GM21717 (cell line): ENCODE measurements at regions not wholly inside any gene's neighbourhood (a gene's known extent, or its start where the extent isn't known, plus 50 kb on each side); places are given as distances from the start of the nearest gene placed in this dataset.
"Not testable (repeated sequence)": the region's sequence is repeated elsewhere in the genome, so short reads cannot be mapped to it uniquely, and the experiment has no call there.

ENCODE experiments used
- ATAC-seq: cut with Tn5 transposase; IDR thresholded peaks from one replicate; pipeline ENCODE4 v1.9.1; 2021; ENCODE audit warnings: mild to moderate bottlenecking, moderate library complexity; ENCODE audit not compliant: unreplicated experiment

DNA sequence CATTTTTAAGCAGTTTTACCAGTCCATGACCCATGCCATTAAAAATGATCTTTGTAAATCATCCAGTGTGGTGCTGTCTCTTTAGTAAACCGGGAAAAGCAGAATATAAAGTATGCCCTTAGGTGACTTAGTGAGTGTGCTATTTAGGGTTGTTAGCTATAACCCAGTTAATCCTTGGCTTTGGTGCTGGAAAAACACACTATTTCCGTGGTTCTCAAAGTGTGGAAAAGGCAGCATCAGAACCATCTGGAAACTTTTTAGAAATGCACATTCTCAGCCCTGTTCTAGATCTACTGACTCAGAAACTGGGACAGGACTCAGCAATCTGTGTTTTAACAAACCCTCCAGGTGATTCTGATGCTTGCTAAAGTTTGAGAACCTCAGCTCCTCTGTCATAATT lies 123.6 kb upstream of the ZNF608 start:
- ATAC-seq, result no peak

- ATAC-seq, result no peak
Measured at GRCh38 chr5:124871303-124871702, 124.9 kb upstream of the ZNF608 start.

- ATAC-seq, result no peak
Measured at GRCh38 chr5:124872086-124872485, 125.6 kb upstream of the ZNF608 start.

DNA sequence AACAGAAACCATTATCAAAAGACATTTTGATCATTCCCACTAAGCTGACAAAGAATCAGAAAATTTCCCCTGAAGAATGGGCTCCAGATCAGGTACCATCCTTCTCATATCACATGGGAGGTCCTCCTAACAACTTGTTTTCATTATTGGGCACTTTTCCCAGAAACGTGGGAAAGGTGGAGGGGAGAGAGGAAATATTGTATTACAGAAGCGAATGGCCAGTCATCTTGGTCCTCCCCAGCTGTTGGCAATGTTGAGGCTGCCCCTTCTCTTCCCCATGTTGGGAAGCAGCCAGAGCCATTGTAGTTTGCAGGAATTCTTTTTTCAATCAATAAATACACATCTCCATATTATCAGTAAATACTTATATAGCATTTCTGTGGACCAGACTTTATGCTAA lies 126.2 kb upstream of the ZNF608 start:
- no peak for ATAC-seq

DNA sequence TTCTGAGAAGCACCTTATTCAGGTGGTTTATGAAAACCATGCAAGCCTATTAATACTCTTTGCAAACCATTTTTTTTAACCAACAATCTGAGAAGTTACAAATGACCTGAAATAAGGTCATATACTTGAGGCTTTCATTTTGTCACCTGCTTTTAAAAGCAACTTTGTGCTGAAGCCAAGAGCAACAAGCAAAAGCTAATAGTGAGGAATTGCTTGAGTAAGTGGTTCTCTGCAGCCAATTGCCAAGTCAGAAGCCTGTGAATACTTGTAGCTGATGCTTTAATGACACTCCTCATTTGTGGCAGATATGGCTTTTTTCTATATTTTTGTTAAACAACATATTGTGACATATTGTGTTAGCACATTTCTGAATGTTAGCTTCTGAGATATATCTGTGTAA lies 126.7 kb upstream of the ZNF608 start:
- no peak for ATAC-seq

GRCh38 chr5:124873713-124874112 lies 127.3 kb upstream of the ZNF608 start:
- ATAC-seq, result no peak

- no peak for ATAC-seq
Measured at GRCh38 chr5:124876566-124876965, 130.1 kb upstream of the ZNF608 start.

DNA sequence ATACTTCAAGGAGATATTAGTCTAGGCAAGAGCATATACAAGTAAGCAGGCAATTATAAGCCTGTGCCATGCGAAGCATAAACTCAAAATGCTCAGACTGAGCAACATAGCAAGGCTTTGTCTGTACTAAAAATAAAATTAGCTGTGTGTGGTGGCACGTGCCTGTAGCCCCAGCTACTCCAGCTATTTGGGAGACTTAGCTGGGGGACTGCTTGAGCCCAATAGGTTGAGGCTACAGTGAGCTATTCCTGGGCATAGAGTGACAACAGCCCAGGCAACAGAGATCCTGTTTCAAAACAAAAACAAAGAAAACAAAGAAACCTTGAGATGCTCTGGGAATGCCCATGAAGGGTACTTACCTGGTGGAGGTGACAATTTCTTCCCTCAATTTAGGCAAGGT lies 130.5 kb upstream of the ZNF608 start:
- ATAC-seq, result no peak

DNA sequence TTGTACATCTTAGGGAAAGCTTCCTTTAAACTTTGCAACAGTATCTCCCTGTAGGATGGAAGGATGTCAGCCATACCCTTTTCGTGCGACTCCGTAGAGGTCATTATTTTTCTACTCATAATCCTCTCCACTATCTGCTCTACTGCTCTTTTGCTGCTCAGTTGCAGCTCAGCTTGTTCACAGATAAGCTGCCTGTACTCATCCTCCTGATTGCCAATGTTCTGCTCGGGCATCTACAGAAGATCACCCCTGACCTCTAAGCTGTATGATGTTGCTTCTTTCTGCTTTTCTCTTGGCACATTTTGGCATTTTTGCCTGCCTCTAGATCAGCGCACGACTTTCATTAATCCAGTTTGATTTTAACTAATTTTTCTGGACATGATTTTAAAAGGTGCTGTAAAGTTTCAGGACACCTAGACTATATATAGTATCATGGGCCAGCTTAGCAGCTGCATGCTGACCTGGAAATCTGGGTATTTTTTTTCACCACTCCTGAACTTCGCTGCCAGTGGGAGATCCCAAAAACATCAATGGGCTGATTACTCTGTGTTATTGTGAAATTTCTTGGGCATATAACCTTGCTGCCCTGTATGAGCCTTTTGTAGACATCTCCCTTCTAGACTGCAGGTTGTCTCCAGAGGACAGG lies 131.2 kb upstream of the ZNF608 start:
- no peak for ATAC-seq

DNA sequence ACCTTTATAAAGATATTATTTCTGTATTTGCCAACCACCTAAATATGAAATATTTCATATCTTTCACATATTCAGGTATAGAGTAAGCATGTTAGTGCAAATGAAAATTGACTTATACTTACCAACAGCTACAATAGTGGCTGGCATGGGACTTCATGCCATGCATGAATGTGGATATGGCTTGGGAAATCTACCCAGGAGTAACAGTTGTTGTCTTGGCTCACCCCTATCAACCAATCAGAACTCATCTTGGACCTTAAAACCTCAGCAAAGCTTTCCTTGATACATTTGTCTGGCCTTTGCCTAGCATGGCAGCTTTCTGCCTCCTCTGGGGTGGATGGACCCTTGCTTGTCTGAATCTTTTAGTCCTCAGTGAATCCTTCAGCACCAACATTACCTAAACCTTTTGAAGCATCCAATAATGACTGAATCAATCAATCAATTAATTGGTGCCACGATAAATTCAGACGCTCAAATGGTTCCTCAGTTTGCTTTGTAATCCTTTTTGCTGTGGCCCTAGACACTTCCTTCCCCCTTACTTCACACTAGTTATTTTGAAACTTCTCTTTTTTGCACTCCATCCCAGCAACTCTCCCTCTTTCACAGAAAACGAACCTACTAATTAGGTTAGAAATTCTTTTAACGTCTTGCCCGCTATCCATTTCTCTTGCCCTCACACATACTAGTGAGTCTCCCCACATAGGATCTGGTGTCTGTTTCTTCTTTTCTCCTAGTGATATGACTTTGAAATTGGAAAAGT lies 132.3 kb upstream of the ZNF608 start:
- no peak for ATAC-seq

- ATAC-seq, result no peak
Measured at GRCh38 chr5:124880903-124881697, 134.7 kb upstream of the ZNF608 start.

DNA sequence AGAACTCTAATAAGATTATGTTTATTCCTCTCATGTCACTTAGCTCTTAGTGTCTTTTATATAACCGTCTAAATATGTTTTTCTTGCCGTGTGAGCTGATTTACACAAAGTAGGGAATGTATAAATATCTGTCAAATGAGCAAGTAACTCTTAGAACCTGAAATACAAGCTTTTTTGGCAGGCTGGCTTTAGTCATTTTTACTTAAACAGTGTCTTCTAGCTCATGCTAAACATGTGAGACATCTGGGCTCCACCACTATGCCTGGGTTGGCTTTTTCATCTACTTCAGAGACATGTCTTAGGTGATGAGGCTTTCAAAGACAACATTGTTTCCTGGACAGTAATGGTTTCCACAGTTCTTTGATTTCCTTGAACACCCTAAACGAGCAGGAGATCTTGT lies 137.2 kb upstream of the ZNF608 start:
- no peak for ATAC-seq

DNA sequence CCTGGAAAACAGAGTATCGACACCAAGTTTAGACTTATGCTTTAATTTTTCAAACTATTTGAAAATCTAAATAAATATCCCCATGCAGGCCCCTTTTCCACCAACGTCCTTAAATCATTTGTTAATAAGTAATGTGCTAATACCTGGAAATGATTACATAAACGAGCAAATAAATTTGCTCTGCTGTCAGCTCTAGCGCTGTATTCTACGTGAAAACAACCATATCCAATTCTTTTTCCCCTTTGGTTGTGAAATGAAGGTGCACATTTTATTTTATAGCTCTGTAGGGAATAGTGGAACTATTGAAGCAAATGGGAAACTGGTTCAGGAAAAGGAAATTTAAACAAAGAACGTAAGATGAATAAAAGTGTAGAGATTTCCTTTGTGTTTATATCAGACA lies 137.7 kb upstream of the ZNF608 start:
- ATAC-seq, result no peak

DNA sequence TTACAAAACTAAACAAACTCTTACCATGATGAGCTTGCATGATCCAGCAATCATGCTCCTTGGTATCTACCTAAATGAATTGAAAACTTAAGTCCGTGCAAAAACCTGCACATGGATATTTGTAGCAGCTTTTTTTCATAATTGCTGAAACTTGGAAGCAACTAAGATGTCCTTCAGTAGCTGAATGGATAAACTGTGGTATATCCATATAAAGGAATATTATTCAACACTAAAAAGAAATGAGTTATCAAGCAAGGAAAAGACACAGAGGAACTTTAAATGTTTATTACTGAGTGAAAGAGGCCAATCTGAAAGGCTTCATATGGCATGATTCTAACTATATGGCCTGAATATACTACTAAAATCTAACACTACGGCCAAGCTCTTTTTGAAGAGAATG lies 139.1 kb upstream of the ZNF608 start:
- ATAC-seq, result no peak

- no peak for ATAC-seq
Measured at GRCh38 chr5:124887223-124887622, 140.8 kb upstream of the ZNF608 start.

DNA sequence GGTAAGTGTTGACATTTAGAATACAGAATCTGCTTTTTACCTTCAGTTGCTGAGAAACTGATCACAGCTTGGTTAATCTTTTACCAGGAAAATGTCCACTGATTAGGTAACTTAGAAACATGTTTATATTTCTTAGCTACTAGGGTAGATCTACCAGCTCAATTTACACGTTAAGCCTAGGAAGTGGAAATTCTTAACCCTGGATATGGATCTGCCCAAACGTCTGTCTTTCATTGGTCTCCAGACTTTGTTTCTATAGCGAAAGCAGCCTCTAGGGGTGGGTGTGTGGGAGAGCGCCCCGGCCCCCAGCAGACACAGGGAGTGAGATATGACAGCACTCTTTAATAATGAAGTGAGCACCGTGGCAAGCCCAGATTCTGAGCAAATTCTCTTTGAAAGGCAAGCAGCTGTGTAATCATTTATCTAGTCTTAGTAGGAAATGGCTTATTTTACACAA lies 141.6 kb upstream of the ZNF608 start:
- no peak for ATAC-seq

DNA sequence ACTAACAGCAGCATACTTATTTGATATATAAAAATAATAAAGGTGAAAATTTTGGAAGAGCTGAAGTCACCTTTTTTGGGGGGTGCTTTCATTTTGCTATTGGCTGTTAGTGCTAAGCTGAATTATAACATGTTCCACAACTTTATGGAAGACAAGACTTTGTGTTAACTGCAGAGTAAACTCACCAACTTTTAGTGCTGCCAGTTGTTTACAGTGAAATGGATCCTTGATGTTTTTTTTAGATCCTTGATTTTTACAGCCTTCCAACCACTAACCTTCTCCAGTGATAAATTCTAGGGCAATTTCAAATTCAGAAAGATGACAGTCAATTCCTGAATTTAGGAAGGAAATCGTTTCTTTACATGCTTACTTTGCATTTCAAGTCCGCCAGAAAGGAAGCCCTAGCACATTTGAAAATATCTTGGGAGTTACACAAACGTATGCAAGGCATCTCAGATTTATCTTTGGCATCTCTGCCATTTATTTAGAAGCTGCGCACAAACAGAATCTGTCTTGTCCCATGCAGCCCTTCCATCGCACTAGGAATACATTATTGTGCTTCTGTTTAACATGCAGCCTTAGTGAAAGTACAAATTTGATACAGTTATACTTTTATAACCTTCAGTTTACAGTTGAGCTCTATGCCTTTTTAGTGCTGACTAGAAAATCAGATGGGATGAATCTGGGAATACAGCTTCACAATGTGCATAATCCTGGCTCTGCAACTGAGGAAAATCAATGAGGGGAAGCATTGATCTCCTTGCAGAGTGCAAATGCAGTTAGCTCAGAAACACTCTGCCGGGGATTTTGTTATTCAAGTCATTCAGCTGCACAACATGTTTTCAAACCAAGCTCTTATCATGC lies 142.4 kb upstream of the ZNF608 start:
- no peak for ATAC-seq

GRCh38 chr5:124889486-124889825 lies 143.0 kb upstream of the ZNF608 start:
- ATAC-seq, result no peak

GRCh38 chr5:124889850-124890249 lies 143.4 kb upstream of the ZNF608 start:
- no peak for ATAC-seq

DNA sequence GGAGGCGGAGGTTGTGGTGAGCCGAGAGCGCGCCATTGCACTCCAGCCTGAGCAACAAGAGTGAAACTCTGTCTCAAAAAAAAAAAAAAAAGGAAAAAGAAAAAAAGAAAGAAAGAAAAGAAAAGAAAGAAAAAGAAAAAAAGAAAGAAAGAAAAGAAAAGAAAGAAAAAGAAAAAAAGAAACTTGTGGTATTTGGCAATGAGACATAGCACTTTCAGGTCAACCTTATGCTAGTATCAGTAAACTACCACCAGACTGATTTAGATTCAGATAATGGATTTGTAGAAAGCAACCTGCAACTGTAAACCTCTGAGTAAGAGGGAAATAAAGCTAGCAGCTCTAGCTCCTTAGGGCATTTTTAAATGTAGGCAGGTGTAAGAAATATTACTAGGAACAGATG lies 144.0 kb upstream of the ZNF608 start:
- not testable (repeated sequence) for ATAC-seq

DNA sequence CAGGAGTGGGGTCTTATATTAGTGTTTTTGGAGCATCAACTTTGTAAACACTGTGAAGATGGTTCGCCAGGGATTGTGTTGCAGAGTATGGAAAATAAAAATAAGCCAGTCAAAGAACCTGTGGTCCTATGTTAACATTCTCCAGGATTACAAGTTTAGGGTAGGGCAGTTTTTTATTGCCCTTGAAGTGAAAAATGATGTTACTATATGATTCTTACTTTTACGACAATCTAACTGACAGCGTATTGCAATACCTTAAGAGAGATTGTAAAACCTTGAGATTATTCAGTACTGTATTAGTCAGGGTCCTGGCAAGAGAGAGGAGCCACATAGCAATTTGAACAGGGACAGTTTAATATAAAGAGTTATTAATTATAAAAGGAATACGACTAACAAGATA lies 144.7 kb upstream of the ZNF608 start:
- ATAC-seq, result no peak
